ENCODE measurements at regions not wholly inside any gene's neighbourhood (a gene's known extent, or its start where the extent isn't known, plus 50 kb on each side); places are given as distances from the start of the nearest gene placed in this dataset.
"Not testable (repeated sequence)": the region's sequence is repeated elsewhere in the genome, so short reads cannot be mapped to it uniquely, and the experiment has no call there.

- no peak overlapping the region for H3K4me3 ChIP-seq
- TF ChIP-seq CTCF (IDR thresholded peaks at IDR 0.05 in 4 of 5, conservative IDR thresholded peaks at IDR 0.05 in 1 of 5): no peak
- TF ChIP-seq POLR2A (IDR thresholded peaks at IDR 0.05): no peak
- H3K36me3 ChIP-seq: no peaks in the 10 kb centered on the region
- DNase-seq (no peak), ATAC-seq (no peak)
- in situ Hi-C loops (cut with MboI; ENCODE audit: low sequenced_read_pairs in 4 of 4) (no loop called here), intact Hi-C loops (cut with DNase I; ENCODE audit: low total_unique reads) (no loop called here)
- peaks cover 0 to 13% of the 10 kb centered on the region in 2 donors for H3K4me1 ChIP-seq
- H3K9me3 ChIP-seq: no peaks in the 10 kb centered on the region
- H3K27ac ChIP-seq: peak overlapping the region; percentile 16 to 61 (median 39)
- H3K27me3 ChIP-seq: no peaks in the 10 kb centered on the region
Observed at GRCh38 chr2:78754930-78755329, 270.6 kb upstream of the REG3G start.

DNA sequence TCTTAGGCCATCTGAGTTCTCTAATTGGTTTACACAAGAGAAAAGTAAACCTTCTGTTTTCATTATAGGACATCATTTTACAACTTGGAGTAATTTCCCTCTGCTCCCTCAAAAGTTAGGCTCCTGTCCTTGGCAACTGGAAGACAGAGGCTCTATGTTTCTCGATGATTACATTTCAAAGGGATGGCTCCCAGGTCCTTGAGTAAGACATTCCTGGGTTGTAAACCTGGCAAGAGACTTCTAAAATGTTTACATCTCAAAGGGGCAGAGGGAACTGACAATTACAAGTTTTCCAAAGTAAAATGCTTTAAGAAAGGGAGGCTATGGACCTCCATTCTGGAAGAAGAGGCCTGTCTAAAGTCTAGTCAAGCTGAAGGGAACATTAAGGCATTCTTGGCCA, 268.3 kb upstream of the REG3G start:
- in situ Hi-C loops (cut with MboI; ENCODE audit: low sequenced_read_pairs in 4 of 4) (no loop called here), intact Hi-C loops (cut with DNase I; ENCODE audit: low total_unique reads) (no loop called here)
- Histone ChIP-seq H3K4me1 (peaks cover 0 to 13% of the 10 kb centered on the region in 2 donors), H3K27me3 (no peaks in the 10 kb centered on the region), H3K9me3 (no peaks in the 10 kb centered on the region), H3K4me3 (no peak overlapping the region), H3K27ac (peak overlapping the region in 1 of 4 donors; percentile 41), H3K36me3 (no peaks in the 10 kb centered on the region)
- TF ChIP-seq CTCF (IDR thresholded peaks at IDR 0.05 in 4 of 5, conservative IDR thresholded peaks at IDR 0.05 in 1 of 5) (no peak), POLR2A (IDR thresholded peaks at IDR 0.05) (no peak)
- DNase-seq (no peak), ATAC-seq (no peak)

- Histone ChIP-seq H3K4me1 (peaks cover 0 to 13% of the 10 kb centered on the region in 2 donors), H3K9me3 (no peaks in the 10 kb centered on the region), H3K36me3 (no peaks in the 10 kb centered on the region), H3K27me3 (no peaks in the 10 kb centered on the region), H3K4me3 (no peak overlapping the region), H3K27ac (peak overlapping the region in 1 of 4 donors; percentile 41)
- in situ Hi-C loops (cut with MboI; ENCODE audit: low sequenced_read_pairs in 4 of 4) (no loop called here), intact Hi-C loops (cut with DNase I; ENCODE audit: low total_unique reads) (no loop called here)
- TF ChIP-seq POLR2A (IDR thresholded peaks at IDR 0.05): no peak
- TF ChIP-seq CTCF (IDR thresholded peaks at IDR 0.05 in 4 of 5, conservative IDR thresholded peaks at IDR 0.05 in 1 of 5): no peak
- ATAC-seq: peak in 1 of 2 donors; percentile 27
- no peak for DNase-seq
Observed at GRCh38 chr2:78757640-78758039, 267.9 kb upstream of the REG3G start.

DNA sequence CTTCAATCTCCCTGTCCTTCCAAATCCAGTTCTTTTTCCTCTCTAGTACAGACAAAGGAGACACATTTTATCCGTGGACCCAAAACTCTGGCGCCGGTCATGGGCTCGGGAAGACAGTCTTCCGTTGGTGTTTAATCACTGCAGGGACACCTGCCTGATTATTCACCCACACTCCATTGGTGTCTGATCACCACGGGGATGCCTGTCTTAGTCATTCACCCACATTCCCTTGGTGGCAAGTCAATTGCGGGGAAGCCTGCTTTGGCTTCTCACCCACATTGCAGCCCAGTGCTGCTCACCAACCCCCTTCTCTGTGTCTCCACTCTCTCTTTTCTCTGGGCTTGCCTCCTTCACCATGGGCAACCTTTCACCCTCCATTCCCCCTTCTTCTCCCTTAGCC, 266.7 kb upstream of the REG3G start:
- in situ Hi-C loops (cut with MboI; ENCODE audit: low sequenced_read_pairs in 4 of 4); H3K36me3 ChIP-seq; H3K4me3 ChIP-seq; H3K27ac ChIP-seq; DNase-seq; H3K9me3 ChIP-seq; H3K27me3 ChIP-seq; intact Hi-C loops (cut with DNase I; ENCODE audit: low total_unique reads); ATAC-seq: not testable (repeated sequence)
- peaks cover 0 to 13% of the 10 kb centered on the region in 2 donors for H3K4me1 ChIP-seq

GRCh38 chr2:78766459-78766858, 259.0 kb upstream of the REG3G start:
- H3K27me3 ChIP-seq: no peaks in the 10 kb centered on the region
- no peak for TF ChIP-seq POLR2A (IDR thresholded peaks at IDR 0.05)
- no peak for TF ChIP-seq CTCF (IDR thresholded peaks at IDR 0.05 in 4 of 5, conservative IDR thresholded peaks at IDR 0.05 in 1 of 5)
- H3K9me3 ChIP-seq: no peaks in the 10 kb centered on the region
- H3K27ac ChIP-seq: no peak overlapping the region
- in situ Hi-C loops (cut with MboI; ENCODE audit: low sequenced_read_pairs in 4 of 4) (no loop called here), intact Hi-C loops (cut with DNase I; ENCODE audit: low total_unique reads) (no loop called here)
- DNase-seq (no peak), ATAC-seq (no peak)
- H3K4me3 ChIP-seq: no peak overlapping the region
- H3K4me1 ChIP-seq: no peaks in the 10 kb centered on the region
- H3K36me3 ChIP-seq: no peaks in the 10 kb centered on the region
